IMR-90 (cell line): ENCODE measurements at regions not wholly inside any gene's neighbourhood (a gene's known extent, or its start where the extent isn't known, plus 50 kb on each side); places are given as distances from the start of the nearest gene placed in this dataset.

ENCODE experiments used
- ATAC-seq: fragments of 200-7000 bp; cut with Tn5 transposase; 2 replicates; pipeline ENCODE4 v1.9.1; 2020; ENCODE audit warnings: low read depth, mild to moderate bottlenecking, moderate library complexity
- BruUV-seq: library from RNA; stranded (reverse); fragments of 400-500 nt; replicated peaks from 2 replicates; lab custom pipeline; 2021; lab: Mats Ljungman, UMichigan
- CTCF ChIA-PET: fragments of 300-600 bp; formaldehyde crosslinking; extraction: SDS; loops from one replicate; lab custom pipeline; 2021; ENCODE audit warnings: antibody characterized with exemption; lab: Yijun Ruan, JAX
- POLR2A ChIA-PET: fragments of 300-600 bp; sonication (Branson Sonifier 250); formaldehyde crosslinking; loops from one replicate; lab custom pipeline; 2022; ENCODE audit warnings: antibody characterized with exemption; ENCODE audit not compliant: unreplicated experiment; lab: Charles Lee
- DNase-seq: peaks from one replicate; pipeline ENCODE4 v3.0.0; 2013
- H2AFZ ChIP-seq: replicated peaks from 2 replicates; pipeline ENCODE3; 2013; ENCODE audit warnings: low read length, mild to moderate bottlenecking; ENCODE audit not compliant: poor library complexity
- H2AK5ac ChIP-seq: 2 replicates; pipeline ENCODE4 v1.6.1; 2013; ENCODE audit warnings: low read depth, low read length, inconsistent platforms
- H2AK9ac ChIP-seq: replicated peaks from 2 replicates; pipeline ENCODE3; 2013; ENCODE audit warnings: mild to moderate bottlenecking, low read depth, low read length, moderate library complexity; ENCODE audit not compliant: poor library complexity
- H2BK120ac ChIP-seq: 2 replicates; pipeline ENCODE4 v1.6.1; 2013; ENCODE audit warnings: low read depth, low read length, inconsistent platforms
- H2BK15ac ChIP-seq: 3 replicates; pipeline ENCODE4 v1.6.1; 2013; ENCODE audit warnings: low read depth, low read length, inconsistent platforms
- H2BK20ac ChIP-seq: 2 replicates; pipeline ENCODE4 v1.6.1; 2013; ENCODE audit warnings: low read depth, mild to moderate bottlenecking, inconsistent platforms, low read length, moderate library complexity
- H2BK5ac ChIP-seq: 2 replicates; pipeline ENCODE4 v1.6.1; 2013; ENCODE audit warnings: mild to moderate bottlenecking, low read depth, low read length, inconsistent platforms; ENCODE audit not compliant: poor library complexity, severe bottlenecking
- H3K14ac ChIP-seq: replicated peaks from 2 replicates; pipeline ENCODE4 v1.6.1; 2013; ENCODE audit warnings: low read depth, low read length, inconsistent platforms
- H3K18ac ChIP-seq: 2 replicates; pipeline ENCODE4 v1.6.1; 2013; ENCODE audit warnings: low read depth, low read length, control low read depth
- H3K23ac ChIP-seq: 2 replicates; pipeline ENCODE4 v1.6.1; 2013; ENCODE audit warnings: low read depth, low read length, inconsistent platforms
- H3K27ac ChIP-seq: 2 replicates; pipeline ENCODE4 v1.5.1; 2013; ENCODE audit warnings: mild to moderate bottlenecking, control low read depth, low read length; ENCODE audit not compliant: insufficient read depth
- H3K27me3 ChIP-seq: 2 replicates; pipeline ENCODE4 v1.6.1; 2013; ENCODE audit warnings: low read length; ENCODE audit not compliant: control insufficient read depth, insufficient read depth
- H3K36me3 ChIP-seq: 2 replicates; pipeline ENCODE4 v1.6.1; 2013; ENCODE audit warnings: low read length, mixed read lengths; ENCODE audit not compliant: control insufficient read depth, insufficient read depth
- H3K4ac ChIP-seq: 2 replicates; pipeline ENCODE4 v1.6.1; 2013; ENCODE audit warnings: low read depth, low read length, inconsistent platforms
- H3K4me1 ChIP-seq: 2 replicates; pipeline ENCODE4 v1.6.1; 2013; ENCODE audit warnings: low read length, mixed read lengths; ENCODE audit not compliant: control insufficient read depth, insufficient read depth
- H3K4me2 ChIP-seq: 2 replicates; pipeline ENCODE4 v1.6.1; 2013; ENCODE audit warnings: low read depth, mild to moderate bottlenecking, control low read depth, low read length, moderate library complexity
- H3K4me3 ChIP-seq: 2 replicates; pipeline ENCODE4 v1.5.1; 2013; ENCODE audit warnings: low read depth, mild to moderate bottlenecking, control low read depth, low read length, moderate library complexity; ENCODE audit not compliant: insufficient read depth
- H3K56ac ChIP-seq: 2 replicates; pipeline ENCODE4 v1.6.1; 2013; ENCODE audit warnings: low read length, inconsistent platforms; ENCODE audit not compliant: insufficient read depth; ENCODE audit errors: extremely low read depth
- H3K79me1 ChIP-seq, 2 experiments: 2 replicates each; pipeline ENCODE4 v1.6.1; 2013; ENCODE audit warnings: low read length in 2 of 2, inconsistent platforms in 1 of 2, low read depth in 1 of 2
- H3K9ac ChIP-seq: 2 replicates; pipeline ENCODE4 v1.6.1; 2013; ENCODE audit warnings: low read depth, low read length, control low read depth
- H3K9me1 ChIP-seq: 2 replicates; pipeline ENCODE4 v1.6.1; 2013; ENCODE audit warnings: low read length, inconsistent platforms; ENCODE audit not compliant: insufficient read depth
- H3K9me3 ChIP-seq: 2 replicates; pipeline ENCODE4 v1.6.1; 2013; ENCODE audit warnings: low read length; ENCODE audit not compliant: control insufficient read depth, insufficient read depth
- H4K20me1 ChIP-seq: 2 replicates; pipeline ENCODE4 v1.6.1; 2013; ENCODE audit warnings: low read length, inconsistent platforms; ENCODE audit not compliant: insufficient read depth
- H4K5ac ChIP-seq: 2 replicates; pipeline ENCODE4 v1.6.1; 2013; ENCODE audit warnings: mild to moderate bottlenecking, low read depth, low read length, control low read depth
- H4K8ac ChIP-seq, 2 experiments: 2 replicates each; pipeline ENCODE4 v1.6.1; 2013; ENCODE audit warnings: low read depth in 2 of 2, low read length in 2 of 2, control low read depth in 1 of 2, inconsistent platforms in 1 of 2
- H4K91ac ChIP-seq: 2 replicates; pipeline ENCODE4 v1.6.1; 2013; ENCODE audit warnings: low read depth, low read length, inconsistent platforms; ENCODE audit not compliant: insufficient read depth
- CEBPB ChIP-seq: IDR thresholded peaks from 2 replicates; pipeline ENCODE4 v1.6.1; 2012; ENCODE audit warnings: low read depth, low read length, improper control_type of control experiment
- FOS ChIP-seq: fragments of 150-350 bp; IDR thresholded peaks from 2 replicates; pipeline ENCODE4 v1.6.1; 2016; ENCODE audit warnings: low read depth, low read length
- MAFK ChIP-seq: IDR thresholded peaks from 2 replicates; pipeline ENCODE4 v1.6.1; 2012; ENCODE audit warnings: low read depth, low read length, improper control_type of control experiment
- MXI1 ChIP-seq: IDR thresholded peaks from 2 replicates; pipeline ENCODE4 v1.6.1; 2012; ENCODE audit warnings: low read depth, mild to moderate bottlenecking, low read length, moderate library complexity, borderline replicate concordance
- NFE2L2 ChIP-seq: fragments of 150-350 bp; IDR thresholded peaks from 2 replicates; pipeline ENCODE4 v1.6.1; 2016; ENCODE audit warnings: low read depth, mild to moderate bottlenecking, low read length
- RFX5 ChIP-seq: IDR thresholded peaks from 2 replicates; pipeline ENCODE4 v1.8.0; 2012; ENCODE audit warnings: low read depth, mild to moderate bottlenecking, low read length, moderate library complexity
- WGBS, 2 experiments: methylation state at CpG; one replicate each; pipeline versions ENCODE4 v1.1.5 to v1.1.7; 2013; ENCODE audit warnings: missing lambda C conversion rate in 2 of 2; ENCODE audit not compliant: insufficient read length in 1 of 2; ENCODE audit errors: extremely low coverage in 2 of 2; 5-methylcytosine and 5-hydroxymethylcytosine counted together
- dilution Hi-C: fragments of 300-500 bp; cut with HindIII; formaldehyde crosslinking; loops from one replicate; pipeline ENCODE4 v1.14.3; 2018; ENCODE audit warnings: low sequenced_read_pairs; ENCODE audit not compliant: unreplicated experiment
- in situ Hi-C: fragments of 300-500 bp; cut with MboI; formaldehyde crosslinking; loops from 3 replicates; pipeline ENCODE4 v1.14.3; 2019; ENCODE audit warnings: low sequenced_read_pairs, inconsistent platforms, mixed read lengths
- intact Hi-C: fragments of 100-400 bp; cut with micrococcal nuclease; formaldehyde crosslinking; loops from 2 replicates; pipeline ENCODE4 v1.10.0; 2022

GRCh38 chr2:42957109-42957860, 164.9 kb upstream of the HAAO start:
- Histone ChIP-seq H4K91ac (no peak overlapping the region; the same call in 1 of the 2 replicates), H3K79me1 (peaks cover 0 to 3% of the 10 kb centered on the region in 2 experiments; a peak in 1 of 4 replicates), H3K27ac (no peak overlapping the region), H3K27me3 (no peaks in the 10 kb centered on the region), H4K8ac (peak overlapping the region in 1 of 2 experiments; percentile 29; a peak in 1 of 4 replicates), H3K9me3 (no peaks in the 10 kb centered on the region), H3K4me2 (no peak overlapping the region), H2AK5ac (peak overlapping the region; percentile 81), H2BK15ac (peak overlapping the region; percentile 56; the same call in 1 of the 3 replicates), H4K20me1 (no peaks in the 10 kb centered on the region), H3K4me3 (no peak overlapping the region), H2BK20ac (0 out of 2 replicates have a peak overlapping the region, but pooled peaks have one; percentile 25), H3K9me1 (peaks cover 18% of the 10 kb centered on the region), H3K18ac (no peak overlapping the region; the same call in 1 of the 2 replicates), H4K5ac (no peak overlapping the region), H2AK9ac (no peak overlapping the region), H3K56ac (no peak overlapping the region), H3K36me3 (no peaks in the 10 kb centered on the region), H3K14ac (0 out of 2 replicates have a peak overlapping the region, but pooled peaks have one; percentile 31), H2AFZ (no peak overlapping the region), H2BK120ac (peak overlapping the region; percentile 38; the same call in 1 of the 2 replicates), H2BK5ac (no peak overlapping the region), H3K4me1 (peaks cover 26% of the 10 kb centered on the region), H3K4ac (peak overlapping the region; percentile 20; the same call in 1 of the 2 replicates), H3K23ac (no peak overlapping the region), H3K9ac (no peak overlapping the region)
- in situ Hi-C loops (no loop called here), dilution Hi-C loops (no loop called here), intact Hi-C loops (no loop called here)
- WGBS, 2 experiments = no CpG with 5 or more reads among the region's 11 CpGs
- BruUV-seq = no TSS peak
- no peak for TF ChIP-seq FOS
- TF ChIP-seq NFE2L2 = no peak
- no peak for TF ChIP-seq RFX5
- no peak for TF ChIP-seq MXI1
- 0 out of 2 replicates have a peak, but pooled peaks have one; percentile 7 for TF ChIP-seq MAFK
- TF ChIP-seq CEBPB = peak; percentile 55
- ATAC-seq (no peak), DNase-seq (peak; percentile 55)
- POLR2A ChIA-PET = no interaction called here
- CTCF ChIA-PET = no interaction called here
